IMR-90 (cell line): ENCODE measurements at regions not wholly inside any gene's neighbourhood (a gene's known extent, or its start where the extent isn't known, plus 50 kb on each side); places are given as distances from the start of the nearest gene placed in this dataset.
A peak's percentile ranks its signal among the peaks of the same experiment; 100 is the strongest.
"Not testable (repeated sequence)": the region's sequence is repeated elsewhere in the genome, so short reads cannot be mapped to it uniquely, and the experiment has no call there.

ENCODE experiments used
- ATAC-seq: fragments of 200-7000 bp; cut with Tn5 transposase; 2 replicates; pipeline ENCODE4 v1.9.1; 2020; ENCODE audit warnings: low read depth, mild to moderate bottlenecking, moderate library complexity
- BruUV-seq: library from RNA; stranded (reverse); fragments of 400-500 nt; replicated peaks from 2 replicates; lab custom pipeline; 2021; lab: Mats Ljungman, UMichigan
- CTCF ChIA-PET: fragments of 300-600 bp; formaldehyde crosslinking; extraction: SDS; loops from one replicate; lab custom pipeline; 2021; ENCODE audit warnings: antibody characterized with exemption; lab: Yijun Ruan, JAX
- POLR2A ChIA-PET: fragments of 300-600 bp; sonication (Branson Sonifier 250); formaldehyde crosslinking; loops from one replicate; lab custom pipeline; 2022; ENCODE audit warnings: antibody characterized with exemption; ENCODE audit not compliant: unreplicated experiment; lab: Charles Lee
- DNase-seq: peaks from one replicate; pipeline ENCODE4 v3.0.0; 2013
- H2AFZ ChIP-seq: replicated peaks from 2 replicates; pipeline ENCODE3; 2013; ENCODE audit warnings: low read length, mild to moderate bottlenecking; ENCODE audit not compliant: poor library complexity
- H2AK5ac ChIP-seq: 2 replicates; pipeline ENCODE4 v1.6.1; 2013; ENCODE audit warnings: low read depth, low read length, inconsistent platforms
- H2AK9ac ChIP-seq: replicated peaks from 2 replicates; pipeline ENCODE3; 2013; ENCODE audit warnings: mild to moderate bottlenecking, low read depth, low read length, moderate library complexity; ENCODE audit not compliant: poor library complexity
- H2BK120ac ChIP-seq: 2 replicates; pipeline ENCODE4 v1.6.1; 2013; ENCODE audit warnings: low read depth, low read length, inconsistent platforms
- H2BK15ac ChIP-seq: 3 replicates; pipeline ENCODE4 v1.6.1; 2013; ENCODE audit warnings: low read depth, low read length, inconsistent platforms
- H2BK20ac ChIP-seq: 2 replicates; pipeline ENCODE4 v1.6.1; 2013; ENCODE audit warnings: low read depth, mild to moderate bottlenecking, inconsistent platforms, low read length, moderate library complexity
- H2BK5ac ChIP-seq: 2 replicates; pipeline ENCODE4 v1.6.1; 2013; ENCODE audit warnings: mild to moderate bottlenecking, low read depth, low read length, inconsistent platforms; ENCODE audit not compliant: poor library complexity, severe bottlenecking
- H3K14ac ChIP-seq: replicated peaks from 2 replicates; pipeline ENCODE4 v1.6.1; 2013; ENCODE audit warnings: low read depth, low read length, inconsistent platforms
- H3K18ac ChIP-seq: 2 replicates; pipeline ENCODE4 v1.6.1; 2013; ENCODE audit warnings: low read depth, low read length, control low read depth
- H3K23ac ChIP-seq: 2 replicates; pipeline ENCODE4 v1.6.1; 2013; ENCODE audit warnings: low read depth, low read length, inconsistent platforms
- H3K27ac ChIP-seq: 2 replicates; pipeline ENCODE4 v1.5.1; 2013; ENCODE audit warnings: mild to moderate bottlenecking, control low read depth, low read length; ENCODE audit not compliant: insufficient read depth
- H3K27me3 ChIP-seq: 2 replicates; pipeline ENCODE4 v1.6.1; 2013; ENCODE audit warnings: low read length; ENCODE audit not compliant: control insufficient read depth, insufficient read depth
- H3K36me3 ChIP-seq: 2 replicates; pipeline ENCODE4 v1.6.1; 2013; ENCODE audit warnings: low read length, mixed read lengths; ENCODE audit not compliant: control insufficient read depth, insufficient read depth
- H3K4ac ChIP-seq: 2 replicates; pipeline ENCODE4 v1.6.1; 2013; ENCODE audit warnings: low read depth, low read length, inconsistent platforms
- H3K4me1 ChIP-seq: 2 replicates; pipeline ENCODE4 v1.6.1; 2013; ENCODE audit warnings: low read length, mixed read lengths; ENCODE audit not compliant: control insufficient read depth, insufficient read depth
- H3K4me2 ChIP-seq: 2 replicates; pipeline ENCODE4 v1.6.1; 2013; ENCODE audit warnings: low read depth, mild to moderate bottlenecking, control low read depth, low read length, moderate library complexity
- H3K4me3 ChIP-seq: 2 replicates; pipeline ENCODE4 v1.5.1; 2013; ENCODE audit warnings: low read depth, mild to moderate bottlenecking, control low read depth, low read length, moderate library complexity; ENCODE audit not compliant: insufficient read depth
- H3K56ac ChIP-seq: 2 replicates; pipeline ENCODE4 v1.6.1; 2013; ENCODE audit warnings: low read length, inconsistent platforms; ENCODE audit not compliant: insufficient read depth; ENCODE audit errors: extremely low read depth
- H3K79me1 ChIP-seq, 2 experiments: 2 replicates each; pipeline ENCODE4 v1.6.1; 2013; ENCODE audit warnings: low read length in 2 of 2, inconsistent platforms in 1 of 2, low read depth in 1 of 2
- H3K9ac ChIP-seq: 2 replicates; pipeline ENCODE4 v1.6.1; 2013; ENCODE audit warnings: low read depth, low read length, control low read depth
- H3K9me1 ChIP-seq: 2 replicates; pipeline ENCODE4 v1.6.1; 2013; ENCODE audit warnings: low read length, inconsistent platforms; ENCODE audit not compliant: insufficient read depth
- H3K9me3 ChIP-seq: 2 replicates; pipeline ENCODE4 v1.6.1; 2013; ENCODE audit warnings: low read length; ENCODE audit not compliant: control insufficient read depth, insufficient read depth
- H4K20me1 ChIP-seq: 2 replicates; pipeline ENCODE4 v1.6.1; 2013; ENCODE audit warnings: low read length, inconsistent platforms; ENCODE audit not compliant: insufficient read depth
- H4K5ac ChIP-seq: 2 replicates; pipeline ENCODE4 v1.6.1; 2013; ENCODE audit warnings: mild to moderate bottlenecking, low read depth, low read length, control low read depth
- H4K8ac ChIP-seq, 2 experiments: 2 replicates each; pipeline ENCODE4 v1.6.1; 2013; ENCODE audit warnings: low read depth in 2 of 2, low read length in 2 of 2, control low read depth in 1 of 2, inconsistent platforms in 1 of 2
- H4K91ac ChIP-seq: 2 replicates; pipeline ENCODE4 v1.6.1; 2013; ENCODE audit warnings: low read depth, low read length, inconsistent platforms; ENCODE audit not compliant: insufficient read depth
- CEBPB ChIP-seq: IDR thresholded peaks from 2 replicates; pipeline ENCODE4 v1.6.1; 2012; ENCODE audit warnings: low read depth, low read length, improper control_type of control experiment
- CHD1 ChIP-seq: IDR thresholded peaks from 2 replicates; pipeline ENCODE4 v1.6.1; 2012; ENCODE audit warnings: low read depth, low read length, improper control_type of control experiment
- MXI1 ChIP-seq: IDR thresholded peaks from 2 replicates; pipeline ENCODE4 v1.6.1; 2012; ENCODE audit warnings: low read depth, mild to moderate bottlenecking, low read length, moderate library complexity, borderline replicate concordance
- RAD21 ChIP-seq: IDR thresholded peaks from 2 replicates; pipeline ENCODE4 v1.6.1; 2012; ENCODE audit warnings: low read length, improper control_type of control experiment
- RCOR1 ChIP-seq: IDR thresholded peaks from 2 replicates; pipeline ENCODE4 v1.6.1; 2012; ENCODE audit warnings: mild to moderate bottlenecking, low read length, improper control_type of control experiment; ENCODE audit not compliant: insufficient replicate concordance
- WGBS, 2 experiments: methylation state at CpG; one replicate each; pipeline versions ENCODE4 v1.1.5 to v1.1.7; 2013; ENCODE audit warnings: missing lambda C conversion rate in 2 of 2; ENCODE audit not compliant: insufficient read length in 1 of 2; ENCODE audit errors: extremely low coverage in 2 of 2; 5-methylcytosine and 5-hydroxymethylcytosine counted together
- dilution Hi-C: fragments of 300-500 bp; cut with HindIII; formaldehyde crosslinking; loops from one replicate; pipeline ENCODE4 v1.14.3; 2018; ENCODE audit warnings: low sequenced_read_pairs; ENCODE audit not compliant: unreplicated experiment
- in situ Hi-C: fragments of 300-500 bp; cut with MboI; formaldehyde crosslinking; loops from 3 replicates; pipeline ENCODE4 v1.14.3; 2019; ENCODE audit warnings: low sequenced_read_pairs, inconsistent platforms, mixed read lengths
- intact Hi-C: fragments of 100-400 bp; cut with micrococcal nuclease; formaldehyde crosslinking; loops from 2 replicates; pipeline ENCODE4 v1.10.0; 2022
- TF ChIP-seq, protein P1 (sequence below): conservative IDR thresholded peaks from 2 replicates; pipeline ENCODE4 v1.5.1; 2012; ENCODE audit warnings: mild to moderate bottlenecking, low read depth, low read length, improper control_type of control experiment

DNA sequence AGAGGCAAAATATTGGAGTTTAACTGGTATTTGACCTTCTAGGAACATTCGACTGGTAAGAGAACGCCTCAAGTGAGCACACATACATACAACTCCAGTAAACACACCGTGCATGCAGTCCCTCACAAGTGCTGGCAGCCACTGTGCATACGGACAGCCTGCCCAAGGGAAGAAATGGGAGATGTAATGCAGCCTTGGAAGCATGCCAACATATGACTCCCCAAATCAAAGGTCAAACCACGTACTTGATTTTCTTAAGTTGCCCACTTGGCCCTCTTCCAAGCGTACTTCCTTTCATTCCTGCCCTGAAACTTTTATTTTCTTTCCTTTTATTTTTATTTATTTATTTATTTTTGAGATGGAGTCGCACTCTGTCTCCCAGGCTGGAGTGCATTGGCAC is 206.6 kb downstream of the SPRY1 start:
- H2BK20ac ChIP-seq: no peak overlapping the region
- H3K4ac ChIP-seq: no peak overlapping the region
- no peaks in the 10 kb centered on the region for H3K79me1 ChIP-seq
- in situ Hi-C loops: no loop called here
- H3K56ac ChIP-seq: no peak overlapping the region
- no peak overlapping the region for H2AK5ac ChIP-seq
- TF ChIP-seq CEBPB: no peak
- no peak for TF ChIP-seq RAD21
- no peak for TF ChIP-seq RCOR1
- TF ChIP-seq CHD1: no peak
- no peak for TF ChIP-seq MXI1
- TF ChIP-seq, protein P1, sequence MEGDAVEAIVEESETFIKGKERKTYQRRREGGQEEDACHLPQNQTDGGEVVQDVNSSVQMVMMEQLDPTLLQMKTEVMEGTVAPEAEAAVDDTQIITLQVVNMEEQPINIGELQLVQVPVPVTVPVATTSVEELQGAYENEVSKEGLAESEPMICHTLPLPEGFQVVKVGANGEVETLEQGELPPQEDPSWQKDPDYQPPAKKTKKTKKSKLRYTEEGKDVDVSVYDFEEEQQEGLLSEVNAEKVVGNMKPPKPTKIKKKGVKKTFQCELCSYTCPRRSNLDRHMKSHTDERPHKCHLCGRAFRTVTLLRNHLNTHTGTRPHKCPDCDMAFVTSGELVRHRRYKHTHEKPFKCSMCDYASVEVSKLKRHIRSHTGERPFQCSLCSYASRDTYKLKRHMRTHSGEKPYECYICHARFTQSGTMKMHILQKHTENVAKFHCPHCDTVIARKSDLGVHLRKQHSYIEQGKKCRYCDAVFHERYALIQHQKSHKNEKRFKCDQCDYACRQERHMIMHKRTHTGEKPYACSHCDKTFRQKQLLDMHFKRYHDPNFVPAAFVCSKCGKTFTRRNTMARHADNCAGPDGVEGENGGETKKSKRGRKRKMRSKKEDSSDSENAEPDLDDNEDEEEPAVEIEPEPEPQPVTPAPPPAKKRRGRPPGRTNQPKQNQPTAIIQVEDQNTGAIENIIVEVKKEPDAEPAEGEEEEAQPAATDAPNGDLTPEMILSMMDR: no peak
- ATAC-seq (no peak), DNase-seq (peak; percentile 36)
- no peak overlapping the region for H2BK5ac ChIP-seq
- peaks cover 3% of the 10 kb centered on the region; the same call in 1 of the 2 replicates for H3K4me1 ChIP-seq
- ChIA-PET POLR2A (no interaction called here), CTCF (no interaction called here)
- no CpG with 5 or more reads among the region's 7 CpGs for whole genome bisulfite sequencing, 2 experiments
- H2AK9ac ChIP-seq: no peak overlapping the region
- no peaks in the 10 kb centered on the region for H4K20me1 ChIP-seq
- no peak overlapping the region for H4K91ac ChIP-seq
- H3K9ac ChIP-seq: no peak overlapping the region
- no peak overlapping the region for H3K18ac ChIP-seq
- no peak overlapping the region for H2AFZ ChIP-seq
- no peak overlapping the region for H3K27ac ChIP-seq
- no peak overlapping the region for H4K5ac ChIP-seq
- H3K9me3 ChIP-seq: no peaks in the 10 kb centered on the region
- intact Hi-C loops: no loop called here
- H3K4me2 ChIP-seq: no peak overlapping the region
- no peak overlapping the region for H2BK15ac ChIP-seq
- H3K9me1 ChIP-seq: peaks cover 5% of the 10 kb centered on the region; the same call in 1 of the 2 replicates
- no peaks in the 10 kb centered on the region for H3K27me3 ChIP-seq
- no peak overlapping the region for H3K23ac ChIP-seq
- H3K4me3 ChIP-seq: no peak overlapping the region
- no peak overlapping the region for H2BK120ac ChIP-seq
- BruUV-seq: no TSS peak
- H3K14ac ChIP-seq: no peak overlapping the region
- no peaks in the 10 kb centered on the region for H3K36me3 ChIP-seq
- dilution Hi-C loops: no loop called here
- no peak overlapping the region for H4K8ac ChIP-seq

DNA sequence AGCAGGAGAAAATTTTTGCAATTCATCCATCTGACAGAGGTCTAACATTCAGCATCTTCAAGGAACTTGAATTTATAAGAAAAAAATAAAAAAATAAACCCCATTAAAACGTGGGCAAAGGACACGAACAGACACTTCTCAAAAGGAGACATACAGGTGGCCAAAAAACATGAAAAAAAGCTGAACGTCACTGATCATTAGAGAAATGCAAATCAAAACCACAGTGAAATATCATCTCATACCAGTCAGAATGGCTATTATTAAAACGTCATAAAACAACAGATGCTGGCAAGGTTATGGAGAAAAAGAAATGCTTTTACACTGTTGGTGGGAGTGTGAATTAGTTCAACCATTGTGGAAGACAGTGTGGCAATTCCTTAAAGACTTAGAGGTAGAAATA is 209.2 kb downstream of the SPRY1 start:
- H3K4ac ChIP-seq, H3K4me2 ChIP-seq, H3K36me3 ChIP-seq, DNase-seq, H3K14ac ChIP-seq, intact Hi-C loops, H2BK15ac ChIP-seq, BruUV-seq, H3K4me3 ChIP-seq, H3K27me3 ChIP-seq, H3K79me1 ChIP-seq, H3K18ac ChIP-seq, H3K4me1 ChIP-seq, H3K56ac ChIP-seq, H2BK20ac ChIP-seq, H4K5ac ChIP-seq, H3K9me1 ChIP-seq, H3K27ac ChIP-seq, CTCF ChIA-PET, dilution Hi-C loops, H3K9me3 ChIP-seq, H2AFZ ChIP-seq, H4K91ac ChIP-seq, H4K8ac ChIP-seq, H2BK120ac ChIP-seq, H2AK9ac ChIP-seq, H2BK5ac ChIP-seq, ATAC-seq, H3K9ac ChIP-seq, H4K20me1 ChIP-seq, POLR2A ChIA-PET, in situ Hi-C loops, H2AK5ac ChIP-seq, H3K23ac ChIP-seq: not testable (repeated sequence)
- no CpG with 5 or more reads among the region's 4 CpGs for WGBS, 2 experiments
